ENCODE measurements at regions not wholly inside any gene's neighbourhood (a gene's known extent, or its start where the extent isn't known, plus 50 kb on each side); places are given as distances from the start of the nearest gene placed in this dataset.

DNA sequence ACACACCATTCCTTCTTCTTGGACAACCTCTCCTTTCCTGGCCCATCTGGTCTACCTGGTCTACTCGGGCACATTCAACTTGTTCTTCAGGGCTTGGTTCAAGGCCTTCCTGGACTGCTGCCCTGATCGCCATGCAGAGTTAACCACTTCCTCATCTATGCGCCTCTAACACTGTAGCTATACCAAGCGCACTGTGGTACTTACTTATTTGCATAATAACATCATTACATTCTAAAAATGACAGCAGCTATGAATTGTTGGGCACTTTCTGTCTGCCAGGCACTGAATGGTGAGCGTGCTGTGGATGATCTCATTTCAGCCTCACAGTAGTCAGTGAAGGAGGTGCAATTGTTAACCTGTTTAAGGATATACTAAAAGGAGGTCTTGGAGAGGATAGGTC, 66.9 kb upstream of the SDK2 start:
- TF ChIP-seq, protein P1, sequence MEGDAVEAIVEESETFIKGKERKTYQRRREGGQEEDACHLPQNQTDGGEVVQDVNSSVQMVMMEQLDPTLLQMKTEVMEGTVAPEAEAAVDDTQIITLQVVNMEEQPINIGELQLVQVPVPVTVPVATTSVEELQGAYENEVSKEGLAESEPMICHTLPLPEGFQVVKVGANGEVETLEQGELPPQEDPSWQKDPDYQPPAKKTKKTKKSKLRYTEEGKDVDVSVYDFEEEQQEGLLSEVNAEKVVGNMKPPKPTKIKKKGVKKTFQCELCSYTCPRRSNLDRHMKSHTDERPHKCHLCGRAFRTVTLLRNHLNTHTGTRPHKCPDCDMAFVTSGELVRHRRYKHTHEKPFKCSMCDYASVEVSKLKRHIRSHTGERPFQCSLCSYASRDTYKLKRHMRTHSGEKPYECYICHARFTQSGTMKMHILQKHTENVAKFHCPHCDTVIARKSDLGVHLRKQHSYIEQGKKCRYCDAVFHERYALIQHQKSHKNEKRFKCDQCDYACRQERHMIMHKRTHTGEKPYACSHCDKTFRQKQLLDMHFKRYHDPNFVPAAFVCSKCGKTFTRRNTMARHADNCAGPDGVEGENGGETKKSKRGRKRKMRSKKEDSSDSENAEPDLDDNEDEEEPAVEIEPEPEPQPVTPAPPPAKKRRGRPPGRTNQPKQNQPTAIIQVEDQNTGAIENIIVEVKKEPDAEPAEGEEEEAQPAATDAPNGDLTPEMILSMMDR (IDR thresholded peaks at IDR 0.05) = no peak
- TF ChIP-seq POLR2AphosphoS5 (IDR thresholded peaks at IDR 0.05) (no peak), POLR2A (IDR thresholded peaks at IDR 0.05) (no peak)

Data from prostate gland (tissue), 2 donors.